HG02763 (cell line): ENCODE measurements at regions not wholly inside any gene's neighbourhood (a gene's known extent, or its start where the extent isn't known, plus 50 kb on each side); places are given as distances from the start of the nearest gene placed in this dataset.

Experiments
- ATAC-seq: cut with Tn5 transposase; IDR thresholded peaks from one replicate; pipeline ENCODE4 v1.9.1; 2021; ENCODE audit warnings: mild to moderate bottlenecking, moderate library complexity; ENCODE audit not compliant: unreplicated experiment

- ATAC-seq, result no peak
Observed at GRCh38 chr6:56772737-56773184, 130.1 kb upstream of the DST start.

- ATAC-seq, result no peak
Observed at GRCh38 chr6:56771929-56772607, 129.4 kb upstream of the DST start.

GRCh38 chr6:56771189-56771588, 128.5 kb upstream of the DST start:
- no peak for ATAC-seq

- no peak for ATAC-seq
Observed at GRCh38 chr6:56770011-56770520, 127.4 kb upstream of the DST start.

- ATAC-seq, result no peak
Observed at GRCh38 chr6:56767892-56768531, 125.3 kb upstream of the DST start.

GRCh38 chr6:56767435-56767834, 124.7 kb upstream of the DST start:
- no peak for ATAC-seq

- peak; percentile 77 for ATAC-seq
Observed at GRCh38 chr6:56766806-56767178, 124.1 kb upstream of the DST start.

- no peak for ATAC-seq
Observed at GRCh38 chr6:56766139-56766805, 123.6 kb upstream of the DST start.

GRCh38 chr6:56765494-56765893, 122.8 kb upstream of the DST start:
- ATAC-seq, result no peak

GRCh38 chr6:56764081-56764566, 121.4 kb upstream of the DST start:
- ATAC-seq, result peak; percentile 49

- no peak for ATAC-seq
Observed at GRCh38 chr6:56761651-56762050, 119.0 kb upstream of the DST start.

GRCh38 chr6:56760842-56761241, 118.2 kb upstream of the DST start:
- ATAC-seq, result no peak

- ATAC-seq, result no peak
Observed at GRCh38 chr6:56759521-56759920, 116.8 kb upstream of the DST start.

GRCh38 chr6:56758553-56758952, 115.9 kb upstream of the DST start:
- no peak for ATAC-seq

GRCh38 chr6:56758120-56758519, 115.4 kb upstream of the DST start:
- ATAC-seq, result no peak

- no peak for ATAC-seq
Observed at GRCh38 chr6:56757588-56757984, 114.9 kb upstream of the DST start.

GRCh38 chr6:56756791-56757587, 114.3 kb upstream of the DST start:
- no peak for ATAC-seq

- ATAC-seq, result no peak
Observed at GRCh38 chr6:56756219-56756789, 113.6 kb upstream of the DST start.

- ATAC-seq, result no peak
Observed at GRCh38 chr6:56755040-56755439, 112.4 kb upstream of the DST start.

GRCh38 chr6:56753811-56754210, 111.1 kb upstream of the DST start:
- no peak for ATAC-seq

GRCh38 chr6:56752534-56752933, 109.8 kb upstream of the DST start:
- no peak for ATAC-seq
